MM.1S (cell line): ENCODE measurements at regions not wholly inside any gene's neighbourhood (a gene's known extent, or its start where the extent isn't known, plus 50 kb on each side); places are given as distances from the start of the nearest gene placed in this dataset.

Experiments used
- DNase-seq: peaks from one replicate; pipeline ENCODE4 v3.0.0-alpha.2; 2015
- H2AFZ ChIP-seq: fragments of 300-600 bp; sonication (generic); 2 replicates; pipeline ENCODE4 v1.6.0; 2016; ENCODE audit warnings: antibody characterized with exemption, low read length
- H3F3A ChIP-seq: fragments of 300-600 bp; sonication (generic); 2 replicates; pipeline ENCODE4 v1.6.1; 2016; ENCODE audit warnings: mild to moderate bottlenecking, antibody characterized with exemption, low read length, moderate library complexity, mixed read lengths; ENCODE audit not compliant: insufficient read depth
- H3K27ac ChIP-seq: fragments of 300-600 bp; sonication (generic); 2 replicates; pipeline ENCODE4 v1.5.1; 2016; ENCODE audit warnings: mild to moderate bottlenecking, low read length
- H3K27me3 ChIP-seq: fragments of 300-600 bp; sonication (generic); replicated peaks from 2 replicates; pipeline ENCODE4 v1.6.0; 2016; ENCODE audit warnings: low read length; ENCODE audit not compliant: insufficient read depth
- H3K36me3 ChIP-seq: fragments of 300-600 bp; sonication (generic); replicated peaks from 2 replicates; pipeline ENCODE4 v1.6.1; 2016; ENCODE audit warnings: mild to moderate bottlenecking, low read length, mixed read lengths; ENCODE audit not compliant: insufficient read depth
- H3K4me1 ChIP-seq: fragments of 300-600 bp; sonication (generic); 2 replicates; pipeline ENCODE4 v1.6.1; 2016; ENCODE audit warnings: low read length, mixed read lengths
- H3K4me2 ChIP-seq: fragments of 300-600 bp; sonication (generic); 2 replicates; pipeline ENCODE4 v1.6.0; 2016; ENCODE audit warnings: low read depth, low read length
- H3K4me3 ChIP-seq: fragments of 300-600 bp; sonication (generic); 2 replicates; pipeline ENCODE4 v1.5.1; 2016; ENCODE audit warnings: low read length, mixed read lengths
- H3K79me2 ChIP-seq: fragments of 300-600 bp; sonication (generic); 2 replicates; pipeline ENCODE4 v1.6.1; 2016; ENCODE audit warnings: mixed run types, low read length, mixed read lengths
- H3K9ac ChIP-seq: fragments of 300-600 bp; sonication (generic); 2 replicates; pipeline ENCODE4 v1.6.1; 2016; ENCODE audit warnings: low read length, mixed read lengths
- H3K9me2 ChIP-seq: fragments of 300-600 bp; sonication (generic); replicated peaks from 2 replicates; pipeline ENCODE4 v1.6.1; 2016; ENCODE audit warnings: mild to moderate bottlenecking, low read length, mixed read lengths; ENCODE audit not compliant: insufficient read depth
- H3K9me3 ChIP-seq: fragments of 300-600 bp; sonication (generic); replicated peaks from 2 replicates; pipeline ENCODE4 v1.6.1; 2016; ENCODE audit warnings: mild to moderate bottlenecking, low read length, mixed read lengths; ENCODE audit not compliant: insufficient read depth
- H4K20me1 ChIP-seq: fragments of 300-600 bp; sonication (generic); 2 replicates; pipeline ENCODE4 v1.6.1; 2016; ENCODE audit warnings: mild to moderate bottlenecking, low read length, moderate library complexity, mixed read lengths; ENCODE audit not compliant: insufficient read depth
- CTCF ChIP-seq: fragments of 300-600 bp; sonication (generic); IDR thresholded peaks from 2 replicates; pipeline ENCODE4 v1.5.1; 2016; ENCODE audit warnings: antibody characterized with exemption, low read length, mixed read lengths
- EZH2 ChIP-seq: fragments of 300-600 bp; sonication (generic); optimal IDR thresholded peaks from 2 replicates; pipeline ENCODE3; 2017; ENCODE audit warnings: low read depth, mild to moderate bottlenecking, antibody characterized with exemption, low read length, mixed read lengths
- EZH2phosphoT487 ChIP-seq: fragments of 300-600 bp; sonication (generic); IDR thresholded peaks from 2 replicates; pipeline ENCODE4 v1.6.1; 2018; ENCODE audit warnings: antibody characterized with exemption, low read length

- Histone ChIP-seq H3K27ac (no peak overlapping the region), H3F3A (no peaks in the 10 kb centered on the region), H3K9ac (no peak overlapping the region), H2AFZ (no peak overlapping the region), H4K20me1 (no peaks in the 10 kb centered on the region), H3K9me3 (no peaks in the 10 kb centered on the region), H3K27me3 (no peaks in the 10 kb centered on the region), H3K4me3 (no peak overlapping the region), H3K4me1 (no peaks in the 10 kb centered on the region), H3K9me2 (no peaks in the 10 kb centered on the region), H3K4me2 (no peak overlapping the region), H3K36me3 (no peaks in the 10 kb centered on the region), H3K79me2 (no peaks in the 10 kb centered on the region)
- peak; percentile 36 for DNase-seq
- TF ChIP-seq CTCF (peak; percentile 35), EZH2 (no peak), EZH2phosphoT487 (no peak)
Measured at GRCh38 chr2:122300758-122301157, 545.3 kb downstream of the TSN start.

GRCh38 chr2:122307763-122308162, 552.3 kb downstream of the TSN start:
- Histone ChIP-seq H2AFZ (no peak overlapping the region), H3F3A (no peaks in the 10 kb centered on the region), H3K27me3 (no peaks in the 10 kb centered on the region), H3K79me2 (no peaks in the 10 kb centered on the region), H3K4me1 (no peaks in the 10 kb centered on the region), H3K9me3 (no peaks in the 10 kb centered on the region), H4K20me1 (no peaks in the 10 kb centered on the region), H3K9ac (no peak overlapping the region), H3K4me3 (no peak overlapping the region), H3K4me2 (no peak overlapping the region), H3K27ac (no peak overlapping the region), H3K9me2 (no peaks in the 10 kb centered on the region), H3K36me3 (no peaks in the 10 kb centered on the region)
- TF ChIP-seq EZH2: no peak
- no peak for TF ChIP-seq CTCF
- TF ChIP-seq EZH2phosphoT487: no peak
- no peak for DNase-seq

GRCh38 chr2:122315306-122315705, 559.9 kb downstream of the TSN start:
- Histone ChIP-seq H3K4me1 (no peaks in the 10 kb centered on the region), H3K4me2 (no peak overlapping the region), H3K4me3 (no peak overlapping the region), H3K79me2 (no peaks in the 10 kb centered on the region), H4K20me1 (no peaks in the 10 kb centered on the region), H3K9ac (no peak overlapping the region), H3K27ac (no peak overlapping the region), H3F3A (no peaks in the 10 kb centered on the region), H3K27me3 (no peaks in the 10 kb centered on the region), H2AFZ (no peak overlapping the region), H3K9me3 (no peaks in the 10 kb centered on the region), H3K36me3 (no peaks in the 10 kb centered on the region), H3K9me2 (no peaks in the 10 kb centered on the region)
- no peak for DNase-seq
- no peak for TF ChIP-seq EZH2phosphoT487
- no peak for TF ChIP-seq EZH2
- no peak for TF ChIP-seq CTCF
